ENCODE measurements at regions not wholly inside any gene's neighbourhood (a gene's known extent, or its start where the extent isn't known, plus 50 kb on each side); places are given as distances from the start of the nearest gene placed in this dataset.

GRCh38 chr10:63841761-63842160 is 320.6 kb downstream of the REEP3 start:
- TF ChIP-seq POLR2A (IDR thresholded peaks at IDR 0.05; ENCODE audit: low read depth, low read length) (no peak), POLR2AphosphoS5 (IDR thresholded peaks at IDR 0.05; ENCODE audit: low read depth, low read length) (no peak), TAF1 (IDR thresholded peaks at IDR 0.05; ENCODE audit: borderline replicate concordance, low read depth, low read length) (no peak)

Data from GM12892 (cell line).